GM19328 (cell line): ENCODE measurements at regions not wholly inside any gene's neighbourhood (a gene's known extent, or its start where the extent isn't known, plus 50 kb on each side); places are given as distances from the start of the nearest gene placed in this dataset.

Source experiments
- ATAC-seq: cut with Tn5 transposase; IDR thresholded peaks from one replicate; pipeline ENCODE4 v1.9.1; 2021; ENCODE audit warnings: mild to moderate bottlenecking, moderate library complexity; ENCODE audit not compliant: unreplicated experiment

GRCh38 chr7:13518738-13519137 lies 470.7 kb downstream of the ETV1 start:
- ATAC-seq: no peak

- no peak for ATAC-seq
These were observed 465.4 kb downstream of the ETV1 start for GRCh38 chr7:13524076-13524475.

- no peak for ATAC-seq
These were observed 457.3 kb downstream of the ETV1 start for GRCh38 chr7:13532028-13532753.

- ATAC-seq: no peak
These were observed 450.8 kb downstream of the ETV1 start for GRCh38 chr7:13538669-13539068.

- ATAC-seq: no peak
These were observed 449.0 kb downstream of the ETV1 start for GRCh38 chr7:13540429-13540828.

GRCh38 chr7:13541326-13541725 lies 448.1 kb downstream of the ETV1 start:
- no peak for ATAC-seq

GRCh38 chr7:13542451-13542850 lies 447.0 kb downstream of the ETV1 start:
- no peak for ATAC-seq

GRCh38 chr7:13551503-13551902 lies 438.0 kb downstream of the ETV1 start:
- ATAC-seq: no peak

GRCh38 chr7:13560441-13560840 lies 429.0 kb downstream of the ETV1 start:
- ATAC-seq: no peak

GRCh38 chr7:13563257-13563656 lies 426.2 kb downstream of the ETV1 start:
- no peak for ATAC-seq

- no peak for ATAC-seq
These were observed 425.8 kb downstream of the ETV1 start for GRCh38 chr7:13563680-13564079.

GRCh38 chr7:13577566-13578145 lies 411.8 kb downstream of the ETV1 start:
- ATAC-seq: no peak

GRCh38 chr7:13578294-13578693 lies 411.2 kb downstream of the ETV1 start:
- no peak for ATAC-seq

- ATAC-seq: no peak
These were observed 408.4 kb downstream of the ETV1 start for GRCh38 chr7:13581097-13581496.

GRCh38 chr7:13593854-13594253 lies 395.6 kb downstream of the ETV1 start:
- no peak for ATAC-seq

- ATAC-seq: no peak
These were observed 387.4 kb downstream of the ETV1 start for GRCh38 chr7:13602036-13602435.

- ATAC-seq: no peak
These were observed 386.4 kb downstream of the ETV1 start for GRCh38 chr7:13603016-13603415.

GRCh38 chr7:13603661-13604060 lies 385.8 kb downstream of the ETV1 start:
- ATAC-seq: no peak

- ATAC-seq: no peak
These were observed 385.3 kb downstream of the ETV1 start for GRCh38 chr7:13604178-13604577.

- no peak for ATAC-seq
These were observed 379.1 kb downstream of the ETV1 start for GRCh38 chr7:13610372-13610771.

GRCh38 chr7:13615679-13616078 lies 373.8 kb downstream of the ETV1 start:
- ATAC-seq: no peak

- ATAC-seq: no peak
These were observed 362.0 kb downstream of the ETV1 start for GRCh38 chr7:13627455-13627854.
